ENCODE measurements at regions not wholly inside any gene's neighbourhood (a gene's known extent, or its start where the extent isn't known, plus 50 kb on each side); places are given as distances from the start of the nearest gene placed in this dataset.

DNA sequence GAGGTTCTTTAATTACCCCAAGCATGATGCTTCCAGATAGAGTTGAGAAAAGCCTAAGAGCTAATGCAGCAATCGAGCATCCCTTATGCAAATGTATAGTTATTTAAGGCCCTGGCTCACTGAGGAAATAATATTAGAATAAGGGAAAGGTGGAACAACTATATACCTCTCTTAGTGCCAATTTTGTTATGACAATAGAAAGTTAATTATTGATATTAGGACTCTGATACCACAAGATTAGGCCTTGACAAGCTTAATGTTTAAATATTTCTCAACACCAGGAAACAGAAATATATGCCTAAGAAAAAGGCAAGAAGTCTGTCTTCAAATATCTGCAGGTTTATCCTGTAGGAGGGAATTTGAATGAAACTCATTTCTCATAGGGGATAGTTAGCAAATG lies 371.0 kb downstream of the PRELID2 start:
- Histone ChIP-seq H3K9ac (ENCODE audit: low read length) (no peak overlapping the region), H4K20me1 (ENCODE audit: insufficient read depth, low read length) (no peaks in the 10 kb centered on the region), H3K9me3 (ENCODE audit: insufficient read depth, low read depth, low read length) (no peaks in the 10 kb centered on the region), H2AFZ (ENCODE audit: low read depth, low read length) (no peak overlapping the region), H3K4me3 (ENCODE audit: insufficient read depth, low read depth, low read length) (no peak overlapping the region), H3K27ac (ENCODE audit: low read depth, low read length) (no peak overlapping the region), H3K4me1 (ENCODE audit: insufficient read depth, low read length) (no peaks in the 10 kb centered on the region), H3K27me3 (ENCODE audit: insufficient read depth, low read length) (no peaks in the 10 kb centered on the region), H3K4me2 (ENCODE audit: low read length) (no peak overlapping the region), H3K79me2 (ENCODE audit: insufficient read depth, low read length) (no peaks in the 10 kb centered on the region), H3K36me3 (ENCODE audit: insufficient read depth, low read length) (no peaks in the 10 kb centered on the region)
- no peak overlapping the region for H3K4me3 Mint-ChIP-seq (ENCODE audit: unreplicated experiment)
- peaks cover 4% of the 10 kb centered on the region for H3K4me1 Mint-ChIP-seq (ENCODE audit: low read depth, unreplicated experiment)
- DNase-seq (ENCODE audit: low read depth) (no peak), FAIRE-seq (no peak)
- no peak for TF ChIP-seq EZH2 (IDR thresholded peaks at IDR 0.05; ENCODE audit: insufficient read depth, low read length)
- TF ChIP-seq, protein P1, sequence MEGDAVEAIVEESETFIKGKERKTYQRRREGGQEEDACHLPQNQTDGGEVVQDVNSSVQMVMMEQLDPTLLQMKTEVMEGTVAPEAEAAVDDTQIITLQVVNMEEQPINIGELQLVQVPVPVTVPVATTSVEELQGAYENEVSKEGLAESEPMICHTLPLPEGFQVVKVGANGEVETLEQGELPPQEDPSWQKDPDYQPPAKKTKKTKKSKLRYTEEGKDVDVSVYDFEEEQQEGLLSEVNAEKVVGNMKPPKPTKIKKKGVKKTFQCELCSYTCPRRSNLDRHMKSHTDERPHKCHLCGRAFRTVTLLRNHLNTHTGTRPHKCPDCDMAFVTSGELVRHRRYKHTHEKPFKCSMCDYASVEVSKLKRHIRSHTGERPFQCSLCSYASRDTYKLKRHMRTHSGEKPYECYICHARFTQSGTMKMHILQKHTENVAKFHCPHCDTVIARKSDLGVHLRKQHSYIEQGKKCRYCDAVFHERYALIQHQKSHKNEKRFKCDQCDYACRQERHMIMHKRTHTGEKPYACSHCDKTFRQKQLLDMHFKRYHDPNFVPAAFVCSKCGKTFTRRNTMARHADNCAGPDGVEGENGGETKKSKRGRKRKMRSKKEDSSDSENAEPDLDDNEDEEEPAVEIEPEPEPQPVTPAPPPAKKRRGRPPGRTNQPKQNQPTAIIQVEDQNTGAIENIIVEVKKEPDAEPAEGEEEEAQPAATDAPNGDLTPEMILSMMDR (IDR thresholded peaks at IDR 0.05; ENCODE audit: insufficient read depth, low read depth, low read length) = no peak
- no peaks in the 10 kb centered on the region for H3K36me3 Mint-ChIP-seq (ENCODE audit: low read depth, unreplicated experiment)
- H3K9me3 Mint-ChIP-seq (ENCODE audit: unreplicated experiment) = no peaks in the 10 kb centered on the region
- no peaks in the 10 kb centered on the region for H3K27me3 Mint-ChIP-seq (ENCODE audit: low read depth, unreplicated experiment)
- H3K27ac Mint-ChIP-seq (ENCODE audit: unreplicated experiment) = no peak overlapping the region

DNA sequence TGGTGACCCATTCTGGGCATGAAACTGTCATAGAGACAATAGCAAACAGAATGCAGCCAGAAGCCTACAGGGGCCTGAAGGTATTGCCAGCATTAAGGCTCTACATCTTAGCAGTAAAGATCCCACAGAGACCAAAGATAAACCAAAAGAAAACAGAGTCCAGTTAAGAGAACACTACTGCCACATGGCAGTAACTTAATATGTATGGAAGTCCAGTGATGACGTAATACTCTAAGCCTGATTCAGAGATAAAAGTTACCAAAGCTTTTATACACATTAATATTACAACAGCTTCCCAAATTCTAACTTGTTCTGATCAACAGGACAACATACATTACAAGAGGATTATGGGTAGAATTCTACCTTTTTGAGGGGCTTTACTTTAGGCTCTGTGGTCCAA lies 371.5 kb downstream of the PRELID2 start:
- H2AFZ ChIP-seq (ENCODE audit: low read depth, low read length) = no peak overlapping the region
- H3K27ac ChIP-seq (ENCODE audit: low read depth, low read length) = no peak overlapping the region
- DNase-seq (ENCODE audit: low read depth) (no peak), FAIRE-seq (no peak)
- no peak for TF ChIP-seq EZH2 (IDR thresholded peaks at IDR 0.05; ENCODE audit: insufficient read depth, low read length)
- TF ChIP-seq, protein P1 (IDR thresholded peaks at IDR 0.05; ENCODE audit: insufficient read depth, low read depth, low read length) = no peak
- no peak overlapping the region for H3K9ac ChIP-seq (ENCODE audit: low read length)
- no peaks in the 10 kb centered on the region for H3K9me3 ChIP-seq (ENCODE audit: insufficient read depth, low read depth, low read length)
- no peaks in the 10 kb centered on the region for H3K36me3 ChIP-seq (ENCODE audit: insufficient read depth, low read length)
- no peak overlapping the region for H3K27ac Mint-ChIP-seq (ENCODE audit: unreplicated experiment)
- H3K4me3 ChIP-seq (ENCODE audit: insufficient read depth, low read depth, low read length) = no peak overlapping the region
- H3K4me3 Mint-ChIP-seq (ENCODE audit: unreplicated experiment) = no peak overlapping the region
- no peaks in the 10 kb centered on the region for H3K27me3 Mint-ChIP-seq (ENCODE audit: low read depth, unreplicated experiment)
- no peaks in the 10 kb centered on the region for H3K27me3 ChIP-seq (ENCODE audit: insufficient read depth, low read length)
- no peaks in the 10 kb centered on the region for H4K20me1 ChIP-seq (ENCODE audit: insufficient read depth, low read length)
- H3K9me3 Mint-ChIP-seq (ENCODE audit: unreplicated experiment) = no peaks in the 10 kb centered on the region
- no peaks in the 10 kb centered on the region for H3K4me1 ChIP-seq (ENCODE audit: insufficient read depth, low read length)
- H3K79me2 ChIP-seq (ENCODE audit: insufficient read depth, low read length) = no peaks in the 10 kb centered on the region
- H3K36me3 Mint-ChIP-seq (ENCODE audit: low read depth, unreplicated experiment) = no peaks in the 10 kb centered on the region
- H3K4me1 Mint-ChIP-seq (ENCODE audit: low read depth, unreplicated experiment) = peaks cover 4% of the 10 kb centered on the region
- no peak overlapping the region for H3K4me2 ChIP-seq (ENCODE audit: low read length)

DNA sequence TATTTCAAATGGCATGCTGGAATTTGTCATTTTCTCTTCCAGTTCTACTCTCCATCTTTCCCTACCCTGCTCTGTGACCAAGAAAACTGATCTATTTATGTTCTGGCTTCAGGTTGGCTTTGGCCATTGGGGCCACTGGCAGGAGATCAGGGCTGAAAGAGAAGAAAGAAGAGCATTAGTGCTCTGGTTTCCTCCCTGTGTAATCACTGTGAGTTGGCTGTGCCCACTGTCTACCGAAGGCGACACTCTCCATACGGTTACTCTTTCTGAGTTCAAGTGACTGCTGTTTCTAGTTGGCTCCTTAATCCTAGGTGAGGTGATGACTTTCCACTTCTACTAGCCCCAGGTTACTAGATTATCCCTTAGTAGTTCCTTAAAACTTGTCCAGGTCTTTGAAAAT lies 372.6 kb downstream of the PRELID2 start:
- no peak overlapping the region for H3K4me3 ChIP-seq (ENCODE audit: insufficient read depth, low read depth, low read length)
- no peak for FAIRE-seq

More for the DNA sequence above, 372.6 kb downstream of the PRELID2 start:
- no peaks in the 10 kb centered on the region for H4K20me1 ChIP-seq (ENCODE audit: insufficient read depth, low read length)
- no peak overlapping the region for H3K27ac ChIP-seq (ENCODE audit: low read depth, low read length)
- H3K79me2 ChIP-seq (ENCODE audit: insufficient read depth, low read length) = no peaks in the 10 kb centered on the region
- TF ChIP-seq, protein P1 (IDR thresholded peaks at IDR 0.05; ENCODE audit: insufficient read depth, low read depth, low read length) = no peak
- TF ChIP-seq EZH2 (IDR thresholded peaks at IDR 0.05; ENCODE audit: insufficient read depth, low read length) = no peak
- H2AFZ ChIP-seq (ENCODE audit: low read depth, low read length) = no peak overlapping the region
- Mint-ChIP-seq H3K4me1 (ENCODE audit: low read depth, unreplicated experiment) (peaks cover 4% of the 10 kb centered on the region), H3K36me3 (ENCODE audit: low read depth, unreplicated experiment) (no peaks in the 10 kb centered on the region), H3K4me3 (ENCODE audit: unreplicated experiment) (no peak overlapping the region), H3K27ac (ENCODE audit: unreplicated experiment) (no peak overlapping the region), H3K9me3 (ENCODE audit: unreplicated experiment) (no peaks in the 10 kb centered on the region), H3K27me3 (ENCODE audit: low read depth, unreplicated experiment) (no peaks in the 10 kb centered on the region)
- H3K9ac ChIP-seq (ENCODE audit: low read length) = no peak overlapping the region
- no peaks in the 10 kb centered on the region for H3K9me3 ChIP-seq (ENCODE audit: insufficient read depth, low read depth, low read length)
- no peaks in the 10 kb centered on the region for H3K4me1 ChIP-seq (ENCODE audit: insufficient read depth, low read length)
- no peak overlapping the region for H3K4me2 ChIP-seq (ENCODE audit: low read length)
- no peaks in the 10 kb centered on the region for H3K27me3 ChIP-seq (ENCODE audit: insufficient read depth, low read length)
- no peaks in the 10 kb centered on the region for H3K36me3 ChIP-seq (ENCODE audit: insufficient read depth, low read length)
- no peak for DNase-seq (ENCODE audit: low read depth)

Measured in astrocyte (in vitro differentiated cells and primary cell).